Fibroblast of skin of right biceps (primary cell): ENCODE measurements at regions not wholly inside any gene's neighbourhood (a gene's known extent, or its start where the extent isn't known, plus 50 kb on each side); places are given as distances from the start of the nearest gene placed in this dataset.
"Not testable (repeated sequence)": the region's sequence is repeated elsewhere in the genome, so short reads cannot be mapped to it uniquely, and the experiment has no call there.

Source experiments
- DNase-seq: peaks from one replicate; pipeline ENCODE4 v3.0.0-alpha.2; 2013

- DNase-seq: no peak
Measured at GRCh38 chr21:35982717-35983116, 77.6 kb downstream of the SETD4 start.

DNA sequence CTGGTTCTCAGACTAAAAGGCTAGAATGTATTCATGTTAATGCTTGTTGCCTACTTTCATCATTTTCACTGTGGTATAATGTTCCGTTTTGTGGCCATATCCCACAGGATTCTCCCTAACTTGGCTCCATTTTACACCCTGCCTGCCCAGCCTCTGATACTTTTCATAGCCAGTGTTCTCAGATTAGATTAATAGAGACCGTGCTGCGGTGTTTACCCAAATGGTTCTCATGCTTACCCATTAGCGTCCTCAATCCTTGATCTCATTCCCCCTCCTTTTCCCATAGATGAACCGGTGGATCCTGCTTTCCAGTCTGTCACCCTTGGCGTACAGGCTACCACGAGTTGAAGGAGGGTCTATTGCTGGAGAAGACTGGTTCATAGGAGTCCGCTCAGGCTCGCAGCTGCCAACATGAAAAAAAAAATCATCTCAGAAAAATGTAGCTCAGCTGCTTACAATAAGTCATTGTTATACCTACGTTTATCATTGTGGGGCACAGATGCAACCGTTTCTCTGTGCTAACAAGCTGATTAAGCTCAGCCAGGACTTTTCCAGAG, 78.7 kb downstream of the SETD4 start:
- no peak for DNase-seq

DNA sequence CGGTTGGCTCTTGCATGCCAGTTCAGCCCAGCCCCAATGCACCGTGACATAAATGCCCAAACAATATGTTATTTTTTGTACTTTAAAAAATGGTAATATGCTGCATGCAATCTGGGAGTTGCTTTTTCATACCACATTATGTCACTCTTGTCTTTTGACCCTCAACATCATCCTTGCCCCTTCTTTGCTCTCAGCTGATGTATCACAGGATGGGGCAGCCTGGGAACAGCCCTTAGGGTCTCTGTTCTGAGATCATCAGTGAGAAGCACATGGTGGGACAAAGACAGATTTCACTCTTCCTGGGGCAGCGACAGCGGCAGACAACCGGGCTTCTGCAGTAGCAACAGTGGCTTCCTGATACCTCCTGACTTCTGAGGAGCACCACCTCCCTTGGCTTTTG, 79.5 kb downstream of the SETD4 start:
- no peak for DNase-seq

- DNase-seq: not testable (repeated sequence)
Measured at GRCh38 chr21:35977860-35978259, 82.5 kb downstream of the SETD4 start.

- DNase-seq: no peak
Measured at GRCh38 chr21:35976929-35977328, 83.4 kb downstream of the SETD4 start.

- no peak for DNase-seq
Measured at GRCh38 chr21:35976481-35976880, 83.8 kb downstream of the SETD4 start.

- peak; percentile 62 for DNase-seq
Measured at GRCh38 chr21:35974775-35975174, 85.6 kb downstream of the SETD4 start.

DNA sequence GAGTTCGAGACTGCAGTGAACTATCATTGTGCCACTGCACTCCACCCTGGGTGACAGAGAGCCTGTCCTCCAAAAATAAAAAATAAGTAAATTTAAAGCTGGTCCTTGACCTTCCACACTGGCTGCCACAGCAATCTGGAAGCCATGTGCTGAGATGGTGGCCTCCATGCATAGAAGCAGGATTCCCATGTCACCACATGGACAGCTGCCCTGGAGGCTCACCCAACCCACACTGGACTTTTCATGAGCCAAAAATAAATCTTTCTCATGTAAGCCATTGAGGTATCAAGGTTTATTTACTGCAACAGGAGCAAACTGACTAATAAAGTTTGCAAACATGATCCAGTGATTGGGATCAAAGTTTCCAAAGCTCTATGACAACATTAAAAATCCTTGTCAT, 88.5 kb downstream of the SETD4 start:
- no peak for DNase-seq

DNA sequence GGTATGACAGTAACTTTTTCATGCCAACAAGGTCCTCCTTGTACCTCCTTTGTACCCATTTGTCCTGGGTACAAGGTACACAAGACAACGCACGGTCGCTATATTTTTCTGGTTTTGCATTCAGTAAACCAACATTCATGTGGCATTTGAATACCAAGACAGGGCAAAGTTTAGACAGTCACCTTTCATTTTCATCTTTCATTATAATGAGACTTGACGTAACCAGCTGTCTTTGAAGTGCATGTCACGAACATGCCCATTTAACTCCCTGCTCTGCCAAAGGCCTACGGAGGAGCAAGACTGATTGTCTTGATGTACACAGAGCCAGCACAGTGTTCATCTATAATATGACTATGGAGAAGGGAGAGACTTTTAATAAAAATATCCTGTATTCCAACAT, 91.0 kb downstream of the SETD4 start:
- no peak for DNase-seq

DNA sequence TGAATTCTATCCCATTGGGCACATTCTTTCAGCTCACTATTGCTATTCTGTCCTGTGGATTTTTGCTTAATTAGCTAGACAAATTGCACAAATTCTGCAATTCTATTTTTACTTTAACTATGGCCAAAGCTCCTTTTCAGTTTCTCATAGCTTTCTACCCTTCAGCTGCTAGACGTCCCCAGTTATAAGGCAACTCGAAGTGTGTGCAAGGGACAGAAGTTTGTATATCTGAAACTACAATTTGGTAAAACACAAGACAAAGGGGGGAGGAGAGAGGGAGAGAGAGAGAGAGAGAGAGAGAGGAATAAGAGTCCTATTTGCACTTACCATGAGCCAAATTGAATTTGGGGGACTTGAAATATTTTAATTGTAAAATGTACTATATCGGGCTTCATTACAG, 91.8 kb downstream of the SETD4 start:
- no peak for DNase-seq

- DNase-seq: no peak
Measured at GRCh38 chr21:35965699-35966098, 94.6 kb downstream of the SETD4 start.

- peak; percentile 37 for DNase-seq
Measured at GRCh38 chr21:35963920-35964451, 96.3 kb downstream of the SETD4 start.

- no peak for DNase-seq
Measured at GRCh38 chr21:35962917-35963316, 97.4 kb downstream of the SETD4 start.

GRCh38 chr21:35954066-35954465, 106.3 kb downstream of the SETD4 start:
- DNase-seq: no peak

DNA sequence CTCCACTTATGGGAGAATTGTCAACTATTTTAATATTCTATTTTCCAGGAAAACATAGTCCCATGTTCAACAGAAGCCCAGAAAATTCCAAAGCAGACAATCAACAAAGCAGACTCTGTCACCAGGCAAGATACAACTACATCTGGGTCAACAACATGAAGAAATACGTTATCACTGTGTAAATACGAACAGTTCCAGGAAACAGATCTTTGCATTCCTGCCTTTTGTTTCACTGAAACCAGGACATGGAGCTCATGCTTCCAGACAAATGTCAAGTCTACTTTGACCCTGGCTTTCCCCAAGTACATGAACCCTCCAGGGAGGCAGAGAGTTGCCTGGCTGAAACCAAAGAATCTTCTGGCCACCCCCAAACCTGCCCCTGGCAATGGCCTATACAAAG, 106.7 kb downstream of the SETD4 start:
- no peak for DNase-seq

GRCh38 chr21:35952651-35953340, 107.5 kb downstream of the SETD4 start:
- no peak for DNase-seq

DNA sequence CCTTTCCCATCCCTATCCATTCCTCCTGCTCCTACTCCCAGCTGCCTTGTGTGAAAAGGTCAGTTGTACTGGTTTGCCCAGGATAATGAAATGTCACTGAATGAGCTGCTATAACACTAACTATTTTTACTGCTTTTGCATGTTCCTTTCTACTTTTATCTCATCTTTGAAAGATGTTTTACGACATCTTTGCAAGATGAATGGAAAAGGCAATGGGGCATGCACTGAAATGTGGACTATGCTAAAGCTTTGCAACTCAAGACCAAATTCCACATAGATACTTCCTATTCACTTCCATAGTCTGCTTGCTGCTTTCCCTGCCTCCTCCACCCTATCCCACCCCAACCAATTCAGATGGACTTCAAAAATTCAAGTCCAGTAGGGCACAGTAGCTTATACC, 111.3 kb downstream of the SETD4 start:
- DNase-seq: no peak

DNA sequence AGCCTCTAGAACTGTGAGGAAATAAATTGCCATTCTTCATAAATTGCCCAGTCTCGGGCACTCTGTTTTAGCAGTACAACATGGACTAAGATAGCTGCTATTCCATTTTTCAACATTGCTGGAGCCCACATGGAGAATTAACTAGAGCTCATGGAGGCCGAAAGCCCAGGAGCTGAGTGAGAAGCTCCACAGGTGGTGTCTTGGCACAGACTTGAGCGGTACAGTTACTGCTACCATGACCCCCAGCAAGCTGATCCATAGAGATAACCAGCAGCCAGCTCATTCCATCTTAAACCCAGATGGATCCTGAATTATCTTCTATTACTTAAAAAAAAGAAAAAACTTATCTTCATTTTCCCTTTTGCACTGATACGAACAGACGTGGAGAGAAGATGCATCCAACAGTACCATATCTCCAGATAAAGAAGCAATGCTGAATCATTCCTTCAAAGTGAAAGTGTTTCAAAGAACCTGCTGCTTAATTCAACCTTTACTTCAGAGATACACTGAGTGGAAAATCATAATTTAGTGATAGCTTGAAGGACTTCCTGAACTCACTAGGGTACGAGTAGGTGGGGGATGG, 115.1 kb downstream of the SETD4 start:
- DNase-seq: no peak

- DNase-seq: no peak
Measured at GRCh38 chr21:35943752-35944151, 116.6 kb downstream of the SETD4 start.

DNA sequence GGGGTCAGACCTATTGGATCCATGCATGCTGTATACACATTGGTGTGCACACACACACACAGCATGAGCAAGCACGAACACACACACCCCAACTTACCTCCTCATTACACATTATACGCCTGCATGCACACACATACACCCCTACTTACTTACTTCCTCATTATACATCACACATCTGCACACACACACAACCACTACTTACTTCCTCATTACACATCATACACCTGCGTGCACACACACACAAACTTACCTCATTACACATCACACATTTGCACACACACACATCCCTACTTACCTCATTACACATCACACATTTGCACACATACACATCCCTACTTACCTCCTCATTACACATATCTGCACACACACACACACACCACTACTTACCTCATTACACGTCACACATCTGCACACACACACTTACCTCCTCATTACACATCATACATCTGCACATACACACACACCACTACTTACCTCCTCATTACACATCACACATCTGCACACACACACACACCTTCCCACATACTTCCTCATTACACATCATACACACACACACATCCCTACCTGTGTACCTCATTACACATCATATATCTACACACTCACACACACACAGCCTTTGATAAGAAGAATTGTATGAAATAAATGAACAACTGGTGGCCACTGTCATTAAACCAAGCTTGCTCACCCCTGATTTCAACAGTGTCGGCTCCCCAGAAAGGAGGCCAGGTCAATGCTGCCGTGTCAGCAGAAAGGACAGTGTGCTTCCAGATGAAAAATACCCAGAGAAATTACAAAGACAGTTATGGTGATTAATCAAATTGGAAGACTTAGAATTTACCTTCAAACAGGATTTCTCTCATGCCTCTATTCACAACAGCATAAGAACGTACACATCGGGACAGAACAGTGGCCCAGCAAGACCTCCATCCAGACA, 117.8 kb downstream of the SETD4 start:
- DNase-seq: no peak

GRCh38 chr21:35940074-35940927, 120.0 kb downstream of the SETD4 start:
- peak; percentile 78 for DNase-seq

GRCh38 chr21:35938446-35938845, 121.9 kb downstream of the SETD4 start:
- no peak for DNase-seq
